Endothelial cell of umbilical vein (primary cell): ENCODE measurements at regions not wholly inside any gene's neighbourhood (a gene's known extent, or its start where the extent isn't known, plus 50 kb on each side); places are given as distances from the start of the nearest gene placed in this dataset.

Experiments
- BruUV-seq: library from RNA; stranded (reverse); fragments of 400-500 nt; replicated peaks from 2 replicates; lab custom pipeline; 2021; lab: Mats Ljungman, UMichigan
- CTCF ChIA-PET: fragments of 300-600, 350-600 bp; sonication (Branson Sonifier 250); formaldehyde crosslinking; loops from one replicate; lab custom pipeline; 2021; ENCODE audit warnings: antibody characterized with exemption, inconsistent platforms; lab: Charles Lee
- POLR2A ChIA-PET: fragments of 300-600, 350-600 bp; sonication (Branson Sonifier 250); formaldehyde crosslinking; loops from one replicate; lab custom pipeline; 2021; ENCODE audit warnings: antibody characterized with exemption, inconsistent platforms; lab: Charles Lee
- DNase-seq: peaks from one replicate; pipeline ENCODE4 v3.0.0-alpha.2; 2011; ENCODE audit warnings: low read depth, low spot score
- FAIRE-seq: peaks from 2 replicates; lab custom pipeline; 2011; peaks lifted over from hg19 to GRCh38; lab: Jason Lieb, UNC
- H2AFZ ChIP-seq: 2 replicates; pipeline ENCODE4 v1.6.0; 2012; ENCODE audit warnings: low read depth, low read length, control low read depth, inconsistent platforms
- H3K27ac ChIP-seq: 2 replicates; pipeline ENCODE4 v1.5.1; 2011; ENCODE audit warnings: low read depth, mild to moderate bottlenecking, control low read depth, low read length, moderate library complexity; ENCODE audit not compliant: insufficient read depth
- H3K27me3 ChIP-seq, 2 experiments: 2 replicates each; pipeline versions ENCODE4 v1.6.0 to v1.6.1; 2011; ENCODE audit warnings: low read length in 2 of 2, mixed read lengths in 1 of 2; ENCODE audit not compliant: control insufficient read depth in 2 of 2, insufficient read depth in 2 of 2
- H3K36me3 ChIP-seq, 2 experiments: 2 replicates in 1 of 2; 3 replicates in 1 of 2; pipeline ENCODE4 v1.5.1; 2011; ENCODE audit warnings: low read length in 2 of 2, mild to moderate bottlenecking in 1 of 2, moderate library complexity in 1 of 2; ENCODE audit not compliant: control insufficient read depth in 2 of 2, insufficient read depth in 2 of 2; ENCODE audit errors: extremely low read depth in 1 of 2
- H3K4me1 ChIP-seq: 3 replicates; pipeline ENCODE4 v1.5.1; 2011; ENCODE audit warnings: mild to moderate bottlenecking, low read length; ENCODE audit not compliant: control insufficient read depth, insufficient read depth; ENCODE audit errors: extremely low read depth
- H3K4me2 ChIP-seq: 2 replicates; pipeline ENCODE4 v1.6.1; 2011; ENCODE audit warnings: low read length, control low read depth, mixed read lengths; ENCODE audit not compliant: insufficient read depth
- H3K4me3 ChIP-seq, 3 experiments: fragments of 200-600 bp in 1 of 3; sonication (generic), shearing (Covaris generic) in 1 of 3; replicated peaks in 1 of 3; 2 replicates each; pipeline ENCODE4 v1.5.1; 2011 to 2016; ENCODE audit warnings: control low read depth in 3 of 3, low read length in 3 of 3, mild to moderate bottlenecking in 2 of 3, inconsistent platforms in 1 of 3, low read depth in 1 of 3, moderate library complexity in 1 of 3; ENCODE audit not compliant: insufficient read depth in 1 of 3
- H3K79me2 ChIP-seq: 2 replicates; pipeline ENCODE4 v1.6.0; 2012; ENCODE audit warnings: low read length, inconsistent platforms; ENCODE audit not compliant: control insufficient read depth, insufficient read depth
- H3K9ac ChIP-seq: replicated peaks from 2 replicates; pipeline ENCODE3; 2011; ENCODE audit warnings: low read length, control low read depth; ENCODE audit not compliant: insufficient read depth; ENCODE audit errors: extremely low read depth
- H3K9me1 ChIP-seq: replicated peaks from 3 replicates; pipeline ENCODE4 v1.6.0; 2011; ENCODE audit warnings: mild to moderate bottlenecking, low read length; ENCODE audit not compliant: control insufficient read depth, insufficient read depth; ENCODE audit errors: extremely low read depth
- H3K9me3 ChIP-seq: replicated peaks from 2 replicates; pipeline ENCODE4 v1.5.1; 2012; ENCODE audit warnings: low read length, inconsistent platforms; ENCODE audit not compliant: control insufficient read depth, insufficient read depth
- H4K20me1 ChIP-seq: replicated peaks from 2 replicates; pipeline ENCODE3; 2011; ENCODE audit warnings: mild to moderate bottlenecking, low read length; ENCODE audit not compliant: control insufficient read depth, insufficient read depth; ENCODE audit errors: extremely low read depth
- CTCF ChIP-seq, 2 donors: IDR thresholded peaks; 1 replicate in 1 of 2; 2 replicates in 1 of 2; pipeline ENCODE4 v1.5.1; 2011; ENCODE audit warnings: low read length in 2 of 2, mild to moderate bottlenecking in 2 of 2, moderate library complexity in 2 of 2, control low read depth in 1 of 2, inconsistent platforms in 1 of 2, low read depth in 1 of 2; ENCODE audit not compliant: insufficient read depth in 1 of 2; ENCODE audit errors: extremely low read depth in 1 of 2
- EZH2 ChIP-seq: IDR thresholded peaks from 2 replicates; pipeline ENCODE4 v1.6.1; 2012; ENCODE audit warnings: borderline replicate concordance, low read depth, mild to moderate bottlenecking, moderate library complexity, low read length, inconsistent platforms; ENCODE audit not compliant: severe bottlenecking
- FOS ChIP-seq: IDR thresholded peaks from 2 replicates; pipeline ENCODE4 v1.6.1; 2011; ENCODE audit warnings: mild to moderate bottlenecking, low read length, moderate library complexity, borderline replicate concordance; ENCODE audit not compliant: insufficient read depth
- GATA2 ChIP-seq: IDR thresholded peaks from 2 replicates; pipeline ENCODE4 v1.7.0; 2011; ENCODE audit warnings: low read depth, mild to moderate bottlenecking, moderate library complexity, mixed read lengths, low read length; ENCODE audit not compliant: insufficient read length, insufficient read depth
- JUN ChIP-seq: IDR thresholded peaks from 2 replicates; pipeline ENCODE4 v1.6.1; 2011; ENCODE audit warnings: borderline replicate concordance, low read depth; ENCODE audit not compliant: insufficient read length, insufficient read depth
- MAX ChIP-seq: IDR thresholded peaks from 2 replicates; pipeline ENCODE4 v1.6.1; 2011; ENCODE audit not compliant: insufficient read depth, insufficient read length
- MYC ChIP-seq: IDR thresholded peaks from one replicate; pipeline ENCODE4 v1.6.1; 2011; ENCODE audit warnings: mild to moderate bottlenecking, low read depth, low read length
- POLR2A ChIP-seq: IDR thresholded peaks from 2 replicates; pipeline ENCODE4 v1.6.1; 2012; ENCODE audit warnings: low read depth, mild to moderate bottlenecking, control low read depth, low read length
- POLR2AphosphoS5 ChIP-seq: IDR thresholded peaks from 2 replicates; pipeline ENCODE4 v1.6.1; 2012; ENCODE audit warnings: low read depth, mild to moderate bottlenecking, control low read depth, low read length, moderate library complexity; ENCODE audit not compliant: insufficient read depth
- dilution Hi-C: fragments of 300-500 bp; cut with MboI; formaldehyde crosslinking; loops from one replicate; pipeline ENCODE4 v1.15.0; 2019; ENCODE audit warnings: low sequenced_read_pairs; ENCODE audit not compliant: extremely low pct_ligation_motif_present
- intact Hi-C: fragments of 100-400 bp; cut with micrococcal nuclease; formaldehyde crosslinking; loops from one replicate; pipeline ENCODE4 v1.10.0; 2022

GRCh38 chr20:46831633-46832011 is 63.0 kb upstream of the EYA2 start:
- intact Hi-C loops: no loop called here
- dilution Hi-C loops: no loop called here
- TF ChIP-seq GATA2 (no peak), CTCF (IDR thresholded peaks at IDR 0.05; ENCODE audit: extremely low read depth in 1 of 2, insufficient read depth in 1 of 2, low read depth in 1 of 2, low read length in 2 of 2) (no peak), FOS (no peak), JUN (no peak), POLR2A (no peak), MYC (no peak), POLR2AphosphoS5 (no peak), MAX (no peak), EZH2 (no peak)
- CTCF ChIA-PET: no interaction called here
- Histone ChIP-seq H3K36me3 (no peaks in the 10 kb centered on the region), H3K4me2 (no peak overlapping the region), H3K27me3 (no peaks in the 10 kb centered on the region), H3K4me1 (no peaks in the 10 kb centered on the region), H3K4me3 (no peak overlapping the region), H3K9ac (no peak overlapping the region), H3K79me2 (no peaks in the 10 kb centered on the region), H3K9me1 (no peaks in the 10 kb centered on the region), H4K20me1 (no peaks in the 10 kb centered on the region), H2AFZ (no peak overlapping the region), H3K27ac (no peak overlapping the region), H3K9me3 (no peaks in the 10 kb centered on the region)
- FAIRE-seq (no peak), DNase-seq (no peak)
- no TSS peak for BruUV-seq
- POLR2A ChIA-PET: no interaction called here
